CD14-positive monocyte (primary cell): ENCODE measurements at regions not wholly inside any gene's neighbourhood (a gene's known extent, or its start where the extent isn't known, plus 50 kb on each side); places are given as distances from the start of the nearest gene placed in this dataset.

Experiments used
- DNase-seq, 3 donors: peaks; one replicate each; pipeline ENCODE4 v3.0.0-alpha.2; 2011 to 2022
- H2AFZ ChIP-seq: 2 replicates; pipeline ENCODE4 v1.6.0; 2012; ENCODE audit warnings: mild to moderate bottlenecking, low read depth, low read length, inconsistent platforms; ENCODE audit not compliant: insufficient read depth, poor library complexity, severe bottlenecking
- H3K27ac ChIP-seq, 2 donors: 1 replicate in 1 of 2; 2 replicates in 1 of 2; pipeline ENCODE4 v1.5.1; 2012 to 2013; ENCODE audit warnings: low read length in 2 of 2, control low read depth in 1 of 2, inconsistent platforms in 1 of 2, low read depth in 1 of 2, mild to moderate bottlenecking in 1 of 2
- H3K27me3 ChIP-seq, 2 donors: one replicate each; pipeline versions ENCODE4 v1.6.0 to v1.6.1; 2011 to 2013; ENCODE audit warnings: low read length in 2 of 2; ENCODE audit not compliant: control insufficient read depth in 2 of 2, insufficient read depth in 2 of 2
- H3K36me3 ChIP-seq, 2 donors: replicated peaks in 1 of 2; 1 replicate in 1 of 2; 2 replicates in 1 of 2; pipeline versions ENCODE4 v1.5.1 to v1.6.1; 2012 to 2013; ENCODE audit warnings: low read length in 2 of 2, control low read depth in 1 of 2, inconsistent platforms in 1 of 2, mild to moderate bottlenecking in 1 of 2; ENCODE audit not compliant: insufficient read depth in 2 of 2, control insufficient read depth in 1 of 2
- H3K4me1 ChIP-seq, 2 donors: 1 replicate in 1 of 2; 2 replicates in 1 of 2; pipeline versions ENCODE4 v1.5.1 to v1.6.1; 2012 to 2013; ENCODE audit warnings: low read length in 2 of 2, control low read depth in 1 of 2, inconsistent platforms in 1 of 2, mild to moderate bottlenecking in 1 of 2, moderate library complexity in 1 of 2; ENCODE audit not compliant: insufficient read depth in 2 of 2, control insufficient read depth in 1 of 2
- H3K4me2 ChIP-seq: replicated peaks from 2 replicates; pipeline ENCODE3; 2012; ENCODE audit warnings: low read length, moderate library complexity, mild to moderate bottlenecking; ENCODE audit not compliant: poor library complexity, severe bottlenecking; ENCODE audit errors: extremely low read depth
- H3K4me3 ChIP-seq, 3 experiments: fragments of 200-600 bp in 1 of 3; sonication (generic) in 1 of 3; replicated peaks in 1 of 3; 1 replicate in 2 of 3; 2 replicates in 1 of 3; pipeline ENCODE4 v1.5.1; 2011 to 2013; ENCODE audit warnings: low read length in 3 of 3, mild to moderate bottlenecking in 3 of 3, control low read depth in 2 of 3, low read depth in 2 of 3, inconsistent platforms in 1 of 3, moderate library complexity in 1 of 3
- H3K79me2 ChIP-seq: 2 replicates; pipeline ENCODE4 v1.6.0; 2012; ENCODE audit warnings: mild to moderate bottlenecking, control low read depth, inconsistent platforms, low read length, moderate library complexity; ENCODE audit not compliant: insufficient read depth
- H3K9ac ChIP-seq: 2 replicates; pipeline ENCODE4 v1.6.0; 2017; ENCODE audit warnings: low read length, mild to moderate bottlenecking; ENCODE audit not compliant: insufficient read depth, poor library complexity, severe bottlenecking
- H3K9me3 ChIP-seq, 2 donors: replicated peaks in 1 of 2; 1 replicate in 1 of 2; 2 replicates in 1 of 2; pipeline versions ENCODE4 v1.5.1 to v1.6.1; 2012 to 2013; ENCODE audit warnings: low read length in 2 of 2, control low read depth in 1 of 2; ENCODE audit not compliant: control insufficient read depth in 1 of 2, insufficient read depth in 1 of 2
- H4K20me1 ChIP-seq: 2 replicates; pipeline ENCODE4 v1.6.0; 2012; ENCODE audit warnings: mild to moderate bottlenecking, low read length, control low read depth, moderate library complexity; ENCODE audit not compliant: insufficient read depth
- H3K27ac Mint-ChIP-seq, 7 donors: one replicate each; pipeline ENCODE4 v1.8.0; 2020; ENCODE audit warnings: mild to moderate bottlenecking in 7 of 7, mixed read lengths in 7 of 7, moderate library complexity in 6 of 7, inconsistent platforms in 2 of 7
- H3K27me3 Mint-ChIP-seq, 3 donors: one replicate each; pipeline ENCODE4 v1.8.0; 2021 to 2022; ENCODE audit warnings: low read depth in 3 of 3, mild to moderate bottlenecking in 3 of 3, mixed read lengths in 3 of 3, moderate library complexity in 3 of 3, inconsistent platforms in 1 of 3
- H3K36me3 Mint-ChIP-seq, 2 donors: one replicate each; pipeline ENCODE4 v1.8.0; 2020; ENCODE audit warnings: mixed read lengths in 2 of 2, inconsistent platforms in 1 of 2, mild to moderate bottlenecking in 1 of 2
- H3K4me1 Mint-ChIP-seq: one replicate; pipeline ENCODE4 v1.8.0; 2020; ENCODE audit warnings: mild to moderate bottlenecking, mixed read lengths
- H3K4me3 Mint-ChIP-seq, 2 donors: one replicate each; pipeline ENCODE4 v1.8.0; 2020; ENCODE audit warnings: mild to moderate bottlenecking in 2 of 2, mixed read lengths in 2 of 2, moderate library complexity in 1 of 2
- H3K9me3 Mint-ChIP-seq, 7 donors: one replicate each; pipeline ENCODE4 v1.8.0; 2020 to 2022; ENCODE audit warnings: mixed read lengths in 7 of 7, mild to moderate bottlenecking in 6 of 7, moderate library complexity in 6 of 7, inconsistent platforms in 2 of 7
- CTCF ChIP-seq: fragments of 200-600 bp; IDR thresholded peaks from one replicate; pipeline ENCODE4 v1.8.0; 2022; ENCODE audit warnings: antibody characterized with exemption, mild to moderate bottlenecking
- WGBS: methylation state at CpG from one replicate; pipeline ENCODE4 v1.1.5; 2013; ENCODE audit warnings: missing lambda C conversion rate; ENCODE audit not compliant: insufficient coverage; 5-methylcytosine and 5-hydroxymethylcytosine counted together
- intact Hi-C, 2 donors: fragments of 100-400 bp; cut with micrococcal nuclease; formaldehyde crosslinking; loops; one replicate each; pipeline versions ENCODE4 v1.15.0 to v1.15.1; 2023

DNA sequence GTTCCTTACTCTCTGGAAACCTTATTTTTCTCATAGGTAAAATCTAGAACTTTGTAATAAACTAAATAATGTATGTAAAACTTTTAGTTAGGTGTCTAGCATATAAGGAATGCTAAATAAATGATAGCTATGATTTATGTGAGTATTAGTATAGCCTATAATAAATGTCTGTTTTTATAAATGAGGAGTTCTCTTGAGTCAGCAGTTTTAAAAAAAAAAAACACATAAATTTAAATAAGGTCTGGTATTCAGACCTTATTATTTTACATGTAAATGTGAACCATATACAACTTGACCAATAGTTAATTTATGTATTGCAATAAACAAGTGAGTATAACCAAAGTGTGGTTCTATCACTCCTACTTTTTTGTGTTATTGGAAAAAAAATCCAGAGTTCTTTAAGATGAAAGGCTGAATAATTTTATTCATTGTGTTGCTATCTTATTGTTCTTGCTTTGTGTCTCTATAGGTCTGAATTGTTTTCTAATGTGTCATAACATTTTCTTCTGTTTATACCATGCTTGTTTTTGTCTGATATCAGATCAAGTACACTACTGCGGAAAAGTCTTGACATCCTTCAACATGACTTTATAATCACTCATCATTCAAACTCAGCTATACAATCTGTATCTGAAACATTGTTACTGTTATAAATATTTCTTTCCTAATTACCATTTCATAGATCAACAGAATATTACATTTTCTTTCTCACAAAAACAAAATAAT lies 115.7 kb downstream of the RASSF9 start:
- no peak overlapping the region for H2AFZ ChIP-seq
- no CpG with 5 or more reads among the region's 1 CpG for WGBS
- no peak overlapping the region for H3K27ac Mint-ChIP-seq

DNA sequence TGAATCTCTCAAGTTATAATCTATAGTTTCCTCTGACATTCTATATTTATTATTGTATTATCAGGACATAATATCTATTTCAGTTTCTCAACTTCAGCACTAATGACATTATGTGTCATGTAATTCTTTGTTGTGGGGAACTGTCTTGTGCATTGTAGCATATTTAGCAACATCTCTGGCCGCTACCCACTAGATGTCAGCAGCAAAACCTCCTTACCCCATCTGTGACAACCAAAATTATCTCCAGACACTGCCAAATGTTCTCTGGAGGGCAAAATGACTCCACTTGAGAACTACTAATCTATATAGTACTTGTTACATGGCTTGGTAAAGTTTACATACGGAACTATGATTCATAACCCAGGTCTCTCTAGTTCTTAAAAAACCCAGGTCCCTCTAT lies 110.2 kb downstream of the RASSF9 start:
- Mint-ChIP-seq H3K4me1 (no peaks in the 10 kb centered on the region), H3K27me3 (no peaks in the 10 kb centered on the region), H3K9me3 (peaks cover 0 to 3% (median 2%) of the 10 kb centered on the region in 7 donors), H3K27ac (no peak overlapping the region), H3K4me3 (no peak overlapping the region), H3K36me3 (no peaks in the 10 kb centered on the region)
- H2AFZ ChIP-seq, result no peak overlapping the region
- H3K4me3 ChIP-seq, result no peak overlapping the region
- intact Hi-C loops, result no loop called here
- H3K79me2 ChIP-seq, result no peaks in the 10 kb centered on the region
- DNase-seq, result no peak
- H3K4me2 ChIP-seq, result no peak overlapping the region
- H3K9ac ChIP-seq, result no peak overlapping the region
- WGBS, result no CpG with 5 or more reads among the region's 2 CpGs
- no peaks in the 10 kb centered on the region for H3K9me3 ChIP-seq
- no peaks in the 10 kb centered on the region for H3K27me3 ChIP-seq
- no peak overlapping the region for H3K27ac ChIP-seq
- H3K4me1 ChIP-seq, result no peaks in the 10 kb centered on the region
- no peaks in the 10 kb centered on the region for H3K36me3 ChIP-seq
- H4K20me1 ChIP-seq, result no peaks in the 10 kb centered on the region
- no peak for TF ChIP-seq CTCF

More for the DNA sequence above, 115.7 kb downstream of the RASSF9 start:
- no peaks in the 10 kb centered on the region for H3K36me3 ChIP-seq
- intact Hi-C loops, result no loop called here
- no peaks in the 10 kb centered on the region for H3K4me1 Mint-ChIP-seq
- H3K27me3 ChIP-seq, result no peaks in the 10 kb centered on the region
- H4K20me1 ChIP-seq, result no peaks in the 10 kb centered on the region
- H3K4me1 ChIP-seq, result no peaks in the 10 kb centered on the region
- H3K9me3 Mint-ChIP-seq, result peaks cover 1 to 14% (median 4%) of the 10 kb centered on the region in 7 donors
- H3K9me3 ChIP-seq, result peaks cover 4 to 8% of the 10 kb centered on the region in 2 donors
- no peaks in the 10 kb centered on the region for H3K27me3 Mint-ChIP-seq
- no peak for TF ChIP-seq CTCF
- DNase-seq, result no peak
- H3K36me3 Mint-ChIP-seq, result no peaks in the 10 kb centered on the region
- no peak overlapping the region for H3K4me2 ChIP-seq
- no peak overlapping the region for H3K4me3 Mint-ChIP-seq
- H3K9ac ChIP-seq, result no peak overlapping the region
- H3K4me3 ChIP-seq, result no peak overlapping the region
- H3K79me2 ChIP-seq, result no peaks in the 10 kb centered on the region
- no peak overlapping the region for H3K27ac ChIP-seq
